ENCODE measurements at regions not wholly inside any gene's neighbourhood (a gene's known extent, or its start where the extent isn't known, plus 50 kb on each side); places are given as distances from the start of the nearest gene placed in this dataset.

DNA sequence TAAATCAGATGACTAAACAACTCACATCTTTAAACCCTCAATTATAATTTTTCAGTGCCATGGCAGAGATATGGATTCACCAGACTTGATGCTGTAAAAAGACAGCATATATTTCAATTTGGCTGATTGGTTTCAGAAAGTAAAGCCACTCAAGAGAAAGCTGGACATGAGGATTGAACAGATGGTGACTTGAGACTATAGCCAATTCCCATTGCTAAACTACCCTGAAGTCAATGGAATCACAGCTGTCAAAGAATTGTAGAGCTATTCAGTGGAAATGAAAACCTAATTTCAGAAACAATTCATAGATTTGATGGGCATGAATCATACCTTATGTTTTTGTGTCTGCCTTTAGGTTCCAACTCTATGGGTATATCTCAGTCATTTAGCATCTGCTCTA lies 510.6 kb upstream of the BOD1L1 start:
- DNase-seq: no peak
- Histone ChIP-seq H3K9me3 (no peaks in the 10 kb centered on the region), H3K4me3 (ENCODE audit: low read depth, low read length) (no peak overlapping the region), H3K4me1 (no peaks in the 10 kb centered on the region), H3K36me3 (no peaks in the 10 kb centered on the region), H3K27me3 (no peaks in the 10 kb centered on the region)
- TF ChIP-seq, protein P1, sequence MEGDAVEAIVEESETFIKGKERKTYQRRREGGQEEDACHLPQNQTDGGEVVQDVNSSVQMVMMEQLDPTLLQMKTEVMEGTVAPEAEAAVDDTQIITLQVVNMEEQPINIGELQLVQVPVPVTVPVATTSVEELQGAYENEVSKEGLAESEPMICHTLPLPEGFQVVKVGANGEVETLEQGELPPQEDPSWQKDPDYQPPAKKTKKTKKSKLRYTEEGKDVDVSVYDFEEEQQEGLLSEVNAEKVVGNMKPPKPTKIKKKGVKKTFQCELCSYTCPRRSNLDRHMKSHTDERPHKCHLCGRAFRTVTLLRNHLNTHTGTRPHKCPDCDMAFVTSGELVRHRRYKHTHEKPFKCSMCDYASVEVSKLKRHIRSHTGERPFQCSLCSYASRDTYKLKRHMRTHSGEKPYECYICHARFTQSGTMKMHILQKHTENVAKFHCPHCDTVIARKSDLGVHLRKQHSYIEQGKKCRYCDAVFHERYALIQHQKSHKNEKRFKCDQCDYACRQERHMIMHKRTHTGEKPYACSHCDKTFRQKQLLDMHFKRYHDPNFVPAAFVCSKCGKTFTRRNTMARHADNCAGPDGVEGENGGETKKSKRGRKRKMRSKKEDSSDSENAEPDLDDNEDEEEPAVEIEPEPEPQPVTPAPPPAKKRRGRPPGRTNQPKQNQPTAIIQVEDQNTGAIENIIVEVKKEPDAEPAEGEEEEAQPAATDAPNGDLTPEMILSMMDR (IDR thresholded peaks at IDR 0.05; ENCODE audit: low read depth, low read length): no peak

DNA sequence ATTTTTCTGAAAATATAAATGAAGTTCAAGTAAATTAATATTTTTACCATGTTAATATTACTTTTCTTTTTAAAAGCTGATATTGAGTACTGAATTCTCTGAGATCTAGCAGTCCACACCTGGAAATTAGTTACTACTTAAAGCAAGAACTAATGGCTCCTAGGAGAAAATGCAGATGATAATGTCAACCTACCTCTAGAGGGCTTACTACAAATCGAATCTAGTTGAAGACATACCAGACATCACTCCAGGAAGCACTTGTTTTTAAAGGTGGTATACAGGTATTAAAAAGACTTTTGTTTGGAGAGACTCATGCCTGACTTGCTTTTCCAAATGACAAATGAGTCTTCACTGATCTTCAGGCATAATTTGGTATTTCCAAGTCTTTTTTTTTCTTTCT lies 516.4 kb upstream of the BOD1L1 start:
- Histone ChIP-seq H3K4me3 (ENCODE audit: low read depth, low read length) (no peak overlapping the region), H3K36me3 (no peaks in the 10 kb centered on the region), H3K4me1 (no peaks in the 10 kb centered on the region), H3K9me3 (no peaks in the 10 kb centered on the region), H3K27me3 (no peaks in the 10 kb centered on the region)
- TF ChIP-seq, protein P1 (IDR thresholded peaks at IDR 0.05; ENCODE audit: low read depth, low read length): no peak
- DNase-seq: no peak

DNA sequence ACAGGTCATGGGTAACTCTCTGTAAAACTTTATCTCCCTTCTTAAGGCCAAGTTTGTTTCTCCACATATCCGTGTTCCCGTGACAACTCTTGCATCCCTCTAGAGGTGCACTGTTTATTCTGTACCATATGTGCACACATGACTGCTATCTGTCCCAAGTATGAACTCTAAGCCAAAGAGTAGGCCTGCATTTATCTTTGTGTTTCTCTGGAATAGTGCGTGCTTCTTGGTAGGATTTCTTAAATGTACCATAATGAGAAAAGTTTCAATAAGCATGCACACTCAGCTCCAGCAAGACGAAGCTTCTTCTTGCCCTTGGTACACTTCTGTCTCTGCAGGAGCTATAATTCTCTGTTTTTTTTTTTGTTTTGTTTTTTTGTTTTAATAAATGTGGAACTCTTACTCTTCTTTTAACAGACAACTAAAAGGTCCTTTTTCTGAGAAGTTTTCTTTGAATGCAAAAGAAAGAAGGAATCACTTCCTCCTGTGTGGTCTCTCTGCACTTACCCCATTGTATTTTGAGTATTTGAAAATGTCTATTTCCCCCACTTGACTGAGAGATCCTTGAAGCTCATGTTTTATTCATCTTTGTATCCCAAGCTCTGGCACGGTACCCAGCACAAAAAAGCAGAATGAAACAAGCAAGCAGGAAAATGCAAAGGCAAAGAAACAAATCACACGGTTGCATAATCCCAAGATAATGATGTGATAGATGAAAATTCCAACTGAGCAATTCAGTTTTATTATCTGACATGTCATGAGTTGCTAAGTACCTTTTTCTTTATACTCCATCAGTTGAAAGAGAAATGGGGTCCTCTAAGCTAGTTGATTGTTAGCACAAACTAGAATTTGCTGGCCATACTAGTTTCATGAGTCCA lies 521.9 kb upstream of the BOD1L1 start:
- Histone ChIP-seq H3K27me3 (no peaks in the 10 kb centered on the region), H3K9me3 (no peaks in the 10 kb centered on the region), H3K4me3 (ENCODE audit: low read depth, low read length) (no peak overlapping the region), H3K4me1 (no peaks in the 10 kb centered on the region), H3K36me3 (no peaks in the 10 kb centered on the region)
- TF ChIP-seq, protein P1 (IDR thresholded peaks at IDR 0.05; ENCODE audit: low read depth, low read length): no peak
- DNase-seq: no peak

DNA sequence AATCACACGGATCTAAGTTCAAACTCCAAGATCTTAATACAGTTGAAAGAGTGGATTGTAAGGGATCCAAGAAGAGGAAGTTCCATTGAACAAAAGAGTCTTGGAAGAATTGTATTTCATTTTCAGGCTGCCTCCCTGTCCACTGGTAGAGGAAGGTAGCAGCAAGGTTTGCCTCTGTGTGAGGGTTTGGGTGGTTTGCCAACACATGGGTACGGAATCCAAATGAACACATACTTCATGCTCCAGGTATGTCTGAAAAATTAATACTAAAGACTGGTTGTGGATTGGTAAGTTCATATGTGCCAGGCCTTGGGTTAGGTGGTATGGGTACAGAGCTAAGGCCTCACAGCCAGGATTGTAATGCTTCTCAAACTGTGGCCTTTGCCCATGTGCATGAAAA lies 523.6 kb upstream of the BOD1L1 start:
- TF ChIP-seq, protein P1 (IDR thresholded peaks at IDR 0.05; ENCODE audit: low read depth, low read length): no peak
- Histone ChIP-seq H3K9me3 (no peaks in the 10 kb centered on the region), H3K36me3 (no peaks in the 10 kb centered on the region), H3K4me1 (no peaks in the 10 kb centered on the region), H3K4me3 (ENCODE audit: low read depth, low read length) (no peak overlapping the region), H3K27me3 (no peaks in the 10 kb centered on the region)
- no peak for DNase-seq

DNA sequence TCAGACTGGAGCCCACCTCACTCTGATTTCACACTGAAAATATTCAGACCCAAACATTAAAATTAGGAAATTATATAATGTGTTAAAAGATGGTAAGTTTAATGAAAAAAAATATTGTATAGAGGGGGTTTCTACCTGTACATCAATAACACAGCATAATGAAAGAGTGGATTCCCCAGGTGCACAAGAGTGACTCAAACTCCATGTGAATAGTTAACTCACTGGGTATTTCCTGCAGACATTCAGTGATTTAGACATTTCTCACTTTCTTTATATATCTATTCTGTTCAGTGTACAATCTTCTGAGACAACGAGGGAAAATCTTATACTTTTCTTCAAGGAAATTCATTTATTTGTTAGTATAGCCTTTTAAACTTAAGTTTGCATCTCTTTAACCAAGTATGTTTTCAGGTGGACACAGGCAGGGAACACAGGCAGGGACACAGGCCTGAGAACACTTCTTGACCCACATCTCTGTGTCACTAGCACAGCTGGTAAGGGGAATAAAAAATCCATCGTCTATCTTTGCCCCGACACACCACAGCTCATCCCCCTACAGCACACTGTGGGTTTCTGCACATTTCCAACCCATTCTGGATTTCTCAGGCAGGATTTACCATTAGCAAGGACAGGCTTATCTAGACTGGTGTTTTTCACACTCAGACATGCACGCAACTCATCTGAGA lies 525.5 kb upstream of the BOD1L1 start:
- TF ChIP-seq, protein P1 (IDR thresholded peaks at IDR 0.05; ENCODE audit: low read depth, low read length): no peak
- no peak for DNase-seq

DNA sequence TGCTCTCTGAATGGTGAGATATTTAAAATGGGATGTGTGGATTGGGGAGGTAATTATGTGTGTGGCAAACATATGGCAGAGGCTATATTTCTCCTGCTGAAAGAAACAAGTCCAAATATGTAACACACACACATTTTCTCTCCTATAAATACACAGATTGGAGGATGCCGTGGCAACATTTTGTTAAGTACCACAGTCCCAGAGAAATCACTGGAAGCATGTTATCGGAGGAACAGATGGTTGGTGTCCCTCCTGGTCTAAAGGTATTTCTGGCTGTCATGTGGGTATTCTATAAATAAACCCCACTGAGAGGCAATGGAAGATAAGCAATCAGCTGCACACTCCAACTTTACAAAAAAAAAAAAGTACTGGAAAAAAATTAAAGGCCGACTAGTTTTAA lies 528.3 kb upstream of the BOD1L1 start:
- H3K27me3 ChIP-seq: no peaks in the 10 kb centered on the region
- no peaks in the 10 kb centered on the region for H3K4me1 ChIP-seq
- H3K36me3 ChIP-seq: no peaks in the 10 kb centered on the region
- H3K4me3 ChIP-seq (ENCODE audit: low read depth, low read length): no peak overlapping the region
- TF ChIP-seq, protein P1 (IDR thresholded peaks at IDR 0.05; ENCODE audit: low read depth, low read length): no peak
- H3K9me3 ChIP-seq: no peaks in the 10 kb centered on the region; the same call in 1 of the 2 replicates
- DNase-seq: no peak

More for the DNA sequence above, 525.5 kb upstream of the BOD1L1 start:
- Histone ChIP-seq H3K9me3 (no peaks in the 10 kb centered on the region), H3K4me3 (ENCODE audit: low read depth, low read length) (no peak overlapping the region), H3K36me3 (no peaks in the 10 kb centered on the region), H3K27me3 (no peaks in the 10 kb centered on the region), H3K4me1 (no peaks in the 10 kb centered on the region)

Data from BE2C (cell line).